Subcutaneous abdominal adipose tissue (tissue), 5 donors: ENCODE measurements at regions not wholly inside any gene's neighbourhood (a gene's known extent, or its start where the extent isn't known, plus 50 kb on each side); places are given as distances from the start of the nearest gene placed in this dataset.

ENCODE experiments used
- H3K27ac ChIP-seq: one replicate; pipeline ENCODE4 v1.7.0; 2013; ENCODE audit warnings: low read depth, mild to moderate bottlenecking, inconsistent platforms, low read length, moderate library complexity
- H3K27me3 ChIP-seq, 5 donors: one replicate each; pipeline ENCODE4 v1.7.0; 2013; ENCODE audit warnings: low read length in 5 of 5, inconsistent platforms in 1 of 5; ENCODE audit not compliant: control insufficient read depth in 5 of 5, insufficient read depth in 4 of 5
- H3K36me3 ChIP-seq, 5 donors: one replicate each; pipeline ENCODE4 v1.7.0; 2013; ENCODE audit warnings: low read length in 5 of 5; ENCODE audit not compliant: control insufficient read depth in 5 of 5, insufficient read depth in 5 of 5
- H3K4me1 ChIP-seq, 5 donors: one replicate each; pipeline ENCODE4 v1.7.0; 2013; ENCODE audit warnings: low read length in 5 of 5, mild to moderate bottlenecking in 3 of 5, moderate library complexity in 1 of 5; ENCODE audit not compliant: control insufficient read depth in 5 of 5, insufficient read depth in 5 of 5
- H3K4me3 ChIP-seq, 5 donors: one replicate each; pipeline ENCODE4 v1.7.0; 2013; ENCODE audit warnings: low read length in 5 of 5, low read depth in 1 of 5
- H3K9ac ChIP-seq, 5 donors: one replicate each; pipeline ENCODE4 v1.7.0; 2013; ENCODE audit warnings: low read length in 5 of 5, mild to moderate bottlenecking in 4 of 5, moderate library complexity in 3 of 5
- H3K9me3 ChIP-seq, 5 donors: one replicate each; pipeline ENCODE4 v1.7.0; 2013; ENCODE audit warnings: low read length in 5 of 5; ENCODE audit not compliant: control insufficient read depth in 5 of 5
- donor health status: healthy.
- donor health status: healthy.
- donor health status: healthy.
- donor health status: healthy.
- donor health status: healthy.

DNA sequence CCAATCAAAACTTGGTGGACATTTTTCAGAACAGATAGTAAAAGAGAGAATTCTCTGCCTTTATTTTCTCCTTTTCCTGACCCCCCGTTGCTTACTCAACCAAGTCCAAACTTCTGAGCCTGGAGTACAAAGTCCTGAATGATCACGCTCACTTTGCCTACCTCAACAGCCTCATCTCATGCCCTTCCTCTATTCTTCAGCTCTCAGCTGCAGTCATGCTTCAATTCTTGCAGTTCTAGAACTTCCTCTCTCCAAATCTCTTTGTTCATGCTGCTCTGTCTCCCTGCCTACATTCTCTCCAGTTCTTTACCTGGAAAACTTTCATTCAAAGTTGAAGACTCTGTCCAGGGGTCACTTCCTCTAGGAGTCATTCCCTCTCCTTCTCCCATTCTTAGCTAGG, 398.5 kb upstream of the SLC24A2 start:
- H3K4me3 ChIP-seq = no peak overlapping the region
- no peaks in the 10 kb centered on the region for H3K4me1 ChIP-seq

DNA sequence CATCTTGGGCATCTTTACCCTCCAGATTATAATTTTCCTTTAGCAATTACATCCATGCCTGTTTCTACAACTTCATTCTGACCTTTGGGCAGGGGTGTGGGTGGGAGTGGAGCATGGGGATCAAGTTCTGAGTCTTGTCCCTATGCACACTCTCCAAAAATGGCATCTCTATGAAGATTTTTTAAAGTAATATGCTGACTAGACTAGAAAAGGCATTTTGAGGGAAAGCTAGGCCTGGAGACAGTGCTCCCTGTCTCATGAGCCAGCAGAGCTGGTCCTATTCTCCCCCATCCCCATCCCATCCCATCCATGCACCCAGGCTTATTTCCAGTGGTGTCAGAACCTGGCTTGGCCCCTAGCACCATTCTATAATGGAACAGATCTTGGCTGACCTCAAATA, 398.0 kb upstream of the SLC24A2 start:
- Histone ChIP-seq H3K27me3 (peaks cover 0 to 5% (median 0%) of the 10 kb centered on the region in 5 donors), H3K36me3 (no peaks in the 10 kb centered on the region), H3K4me3 (no peak overlapping the region), H3K9ac (no peak overlapping the region), H3K27ac (no peak overlapping the region), H3K9me3 (peaks cover 0 to 2% (median 0%) of the 10 kb centered on the region in 5 donors), H3K4me1 (no peaks in the 10 kb centered on the region)

More for the DNA sequence above, 398.5 kb upstream of the SLC24A2 start:
- H3K9me3 ChIP-seq = peaks cover 0 to 2% (median 0%) of the 10 kb centered on the region in 5 donors
- H3K36me3 ChIP-seq = no peaks in the 10 kb centered on the region
- peaks cover 0 to 5% (median 0%) of the 10 kb centered on the region in 5 donors for H3K27me3 ChIP-seq
- no peak overlapping the region for H3K27ac ChIP-seq
- H3K9ac ChIP-seq = no peak overlapping the region

DNA sequence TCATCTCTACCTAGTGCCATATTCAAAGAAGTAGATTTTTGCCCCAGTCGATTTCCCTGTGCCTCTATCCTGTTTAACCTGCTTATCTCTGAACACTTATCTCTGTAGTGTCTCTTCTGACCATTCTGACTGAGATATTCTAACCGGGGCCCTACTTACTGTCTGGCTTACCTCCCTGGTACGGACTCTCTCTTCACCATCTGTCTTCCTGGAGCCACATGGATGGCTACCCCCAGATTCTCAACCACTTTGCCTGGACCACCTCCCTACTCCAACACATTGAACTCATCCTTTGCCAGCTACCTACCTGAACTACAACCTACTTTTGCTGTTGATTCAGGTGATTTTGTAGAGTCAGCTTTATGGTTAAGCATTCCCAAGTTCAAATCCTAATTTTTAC, 397.4 kb upstream of the SLC24A2 start:
- Histone ChIP-seq H3K4me3 (no peak overlapping the region), H3K4me1 (no peaks in the 10 kb centered on the region), H3K9me3 (peaks cover 0 to 2% (median 0%) of the 10 kb centered on the region in 5 donors), H3K36me3 (no peaks in the 10 kb centered on the region), H3K9ac (no peak overlapping the region), H3K27ac (no peak overlapping the region), H3K27me3 (peaks cover 0 to 5% (median 0%) of the 10 kb centered on the region in 5 donors)

DNA sequence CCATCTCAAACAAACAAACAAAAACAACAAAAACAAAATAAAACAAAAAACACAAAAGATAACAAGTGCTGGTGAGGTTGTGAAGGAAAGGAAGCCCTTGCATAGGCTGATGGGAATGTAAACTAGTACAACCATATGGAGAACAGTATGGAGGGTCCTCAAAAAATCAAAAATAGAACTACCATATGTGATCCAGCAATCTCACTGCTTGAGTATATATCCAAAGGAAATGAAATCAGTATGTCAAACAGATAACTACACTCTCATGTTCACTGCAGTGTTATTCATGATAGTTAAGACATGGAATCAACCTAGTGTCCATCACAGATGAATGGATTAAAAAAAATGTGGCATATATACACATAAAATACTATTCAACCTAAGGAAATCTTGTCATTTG, 395.7 kb upstream of the SLC24A2 start:
- H3K27ac ChIP-seq = no peak overlapping the region
- no peaks in the 10 kb centered on the region for H3K4me1 ChIP-seq
- H3K36me3 ChIP-seq = no peaks in the 10 kb centered on the region
- H3K9ac ChIP-seq = no peak overlapping the region
- H3K4me3 ChIP-seq = no peak overlapping the region
- peaks cover 0 to 2% (median 0%) of the 10 kb centered on the region in 5 donors for H3K27me3 ChIP-seq
- H3K9me3 ChIP-seq = peaks cover 0 to 2% (median 0%) of the 10 kb centered on the region in 5 donors

DNA sequence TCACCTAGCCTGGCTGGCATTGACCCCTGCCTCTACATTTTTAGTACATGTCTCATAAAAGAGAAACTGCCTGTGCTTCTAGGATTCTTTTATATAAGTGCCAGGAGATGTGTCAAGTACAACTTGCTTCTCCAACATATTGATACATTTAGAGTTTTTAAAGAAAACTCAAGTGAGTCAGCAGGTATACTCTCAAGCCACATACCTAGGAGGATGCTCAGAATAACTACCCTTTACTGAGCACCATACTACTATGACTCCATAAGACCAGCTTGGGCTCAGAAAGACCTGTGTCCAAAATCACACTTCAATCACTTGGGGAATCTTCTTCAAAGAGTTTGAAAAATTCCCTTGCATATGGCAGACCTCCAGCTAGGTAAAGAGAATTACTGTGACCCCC, 389.8 kb upstream of the SLC24A2 start:
- no peak overlapping the region for H3K4me3 ChIP-seq
- no peak overlapping the region for H3K27ac ChIP-seq
- no peaks in the 10 kb centered on the region for H3K4me1 ChIP-seq
- H3K9me3 ChIP-seq = peaks cover 0 to 4% (median 0%) of the 10 kb centered on the region in 5 donors
- H3K9ac ChIP-seq = no peak overlapping the region
- peaks cover 0 to 2% (median 0%) of the 10 kb centered on the region in 5 donors for H3K27me3 ChIP-seq
- no peaks in the 10 kb centered on the region for H3K36me3 ChIP-seq

DNA sequence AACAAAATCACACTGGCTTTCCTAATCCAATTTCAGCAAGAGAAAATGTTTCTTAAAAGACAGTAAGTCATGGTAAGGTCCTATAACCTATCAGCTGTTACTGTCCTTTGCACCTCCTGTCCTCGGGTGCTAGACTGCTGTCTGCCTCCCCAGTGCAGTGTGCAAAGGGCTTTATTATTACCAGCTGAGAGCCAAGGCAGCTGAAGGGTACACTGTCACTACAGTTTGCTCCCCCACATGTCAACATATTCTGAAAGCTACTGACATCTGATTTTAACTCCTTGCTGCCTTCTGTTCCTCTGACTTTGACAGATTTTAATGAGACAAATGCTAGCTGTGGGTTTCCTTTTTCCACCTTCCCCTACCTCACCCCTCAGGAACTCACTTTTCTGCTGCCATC, 389.4 kb upstream of the SLC24A2 start:
- Histone ChIP-seq H3K36me3 (no peaks in the 10 kb centered on the region), H3K4me1 (no peaks in the 10 kb centered on the region), H3K4me3 (no peak overlapping the region), H3K9me3 (peaks cover 0 to 4% (median 0%) of the 10 kb centered on the region in 5 donors), H3K9ac (no peak overlapping the region), H3K27ac (no peak overlapping the region), H3K27me3 (peaks cover 0 to 2% (median 0%) of the 10 kb centered on the region in 5 donors)

DNA sequence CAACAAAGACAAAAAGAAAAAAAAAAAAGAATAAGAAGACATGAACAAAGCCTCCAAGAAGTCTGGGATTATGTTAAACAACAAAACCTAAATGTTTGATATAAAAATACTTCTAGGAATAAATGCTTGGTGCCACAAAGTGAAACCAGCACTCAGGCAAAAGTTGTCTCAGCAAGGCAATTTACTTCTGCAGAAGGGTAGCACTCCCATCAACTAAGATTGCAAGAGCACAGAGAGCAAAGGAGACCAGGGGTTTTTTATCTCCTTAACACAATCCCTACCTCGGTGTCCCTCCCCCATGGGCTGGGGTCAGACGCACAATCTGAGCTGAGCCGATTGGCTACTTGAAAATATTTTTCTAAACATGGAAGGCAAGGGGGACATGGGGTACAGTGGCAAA, 381.3 kb upstream of the SLC24A2 start:
- no peaks in the 10 kb centered on the region for H3K4me1 ChIP-seq
- no peaks in the 10 kb centered on the region for H3K36me3 ChIP-seq
- H3K9ac ChIP-seq = no peak overlapping the region
- no peaks in the 10 kb centered on the region for H3K27me3 ChIP-seq
- H3K9me3 ChIP-seq = peaks cover 2 to 38% (median 24%) of the 10 kb centered on the region in 5 donors
- H3K27ac ChIP-seq = no peak overlapping the region
- no peak overlapping the region for H3K4me3 ChIP-seq

DNA sequence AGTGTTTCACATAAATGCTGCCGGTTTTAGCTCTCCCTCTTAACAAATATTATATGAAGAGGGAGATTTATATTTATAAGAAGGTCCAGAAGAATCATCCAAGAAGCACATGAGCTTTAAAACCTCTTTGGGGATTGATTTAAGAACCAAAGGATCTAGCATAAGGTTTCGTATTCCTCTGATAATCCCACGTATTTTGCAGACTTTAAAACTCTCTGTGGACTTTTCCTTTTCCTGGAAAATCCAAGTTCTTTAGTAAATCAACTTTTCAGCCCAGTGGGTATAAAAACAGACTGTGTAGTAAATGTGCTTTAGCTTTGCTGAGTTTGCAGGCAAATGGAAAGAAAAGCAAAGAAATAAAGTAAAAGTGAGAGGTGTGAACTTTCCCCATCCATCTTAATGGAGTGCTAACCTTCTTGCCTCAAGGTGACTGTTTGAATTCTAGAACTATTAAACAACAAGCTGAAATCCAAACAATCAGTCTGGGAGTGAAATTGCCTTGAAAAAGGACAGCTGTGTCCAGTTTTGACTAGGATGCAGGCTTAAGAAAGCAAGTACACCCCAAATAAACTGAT, 363.4 kb upstream of the SLC24A2 start:
- H3K9ac ChIP-seq = no peak overlapping the region
- no peaks in the 10 kb centered on the region for H3K27me3 ChIP-seq
- no peak overlapping the region for H3K4me3 ChIP-seq
- no peak overlapping the region for H3K27ac ChIP-seq
- H3K36me3 ChIP-seq = no peaks in the 10 kb centered on the region
- peaks cover 0 to 5% (median 0%) of the 10 kb centered on the region in 5 donors for H3K4me1 ChIP-seq
- H3K9me3 ChIP-seq = no peaks in the 10 kb centered on the region

DNA sequence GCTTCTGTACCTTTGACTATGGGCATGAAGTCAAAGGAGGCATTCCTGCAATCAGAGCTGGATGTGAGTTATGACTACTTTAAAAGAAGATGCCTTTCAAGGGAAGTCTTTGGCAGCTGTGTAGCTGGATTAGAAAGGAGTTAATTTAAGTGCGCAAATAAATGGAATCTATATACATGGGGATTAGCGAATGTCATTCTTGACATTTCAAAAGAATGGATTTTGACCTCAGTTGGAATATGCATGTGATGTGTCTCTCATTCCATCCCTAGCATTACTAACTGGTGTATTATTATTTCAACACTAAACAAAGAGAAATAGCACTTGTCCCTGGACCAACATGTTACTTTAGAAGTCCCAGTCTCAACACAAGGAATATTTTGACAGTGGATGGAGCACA, 359.6 kb upstream of the SLC24A2 start:
- Histone ChIP-seq H3K27ac (no peak overlapping the region), H3K27me3 (no peaks in the 10 kb centered on the region), H3K9ac (no peak overlapping the region), H3K4me1 (peaks cover 0 to 5% (median 0%) of the 10 kb centered on the region in 5 donors), H3K9me3 (no peaks in the 10 kb centered on the region), H3K4me3 (no peak overlapping the region), H3K36me3 (no peaks in the 10 kb centered on the region)

DNA sequence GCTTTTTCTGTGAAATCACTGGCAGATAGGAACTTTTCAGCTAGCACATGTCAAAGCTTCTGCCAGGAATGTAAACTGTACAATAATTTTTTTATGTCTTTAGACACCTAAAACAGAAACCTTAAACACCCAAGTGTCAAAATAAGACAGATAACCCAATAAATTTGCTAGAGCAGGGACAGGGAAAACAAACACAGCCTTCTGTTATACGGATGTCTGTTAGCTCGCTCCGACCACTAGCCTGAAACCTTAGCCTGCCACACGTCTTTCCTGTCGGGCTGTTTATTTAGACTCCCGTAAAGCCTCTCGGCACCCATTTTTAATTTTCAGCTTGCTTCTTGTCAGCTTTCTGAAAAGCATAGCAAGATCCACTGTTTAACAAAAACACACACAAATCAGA, 355.4 kb upstream of the SLC24A2 start:
- no peak overlapping the region for H3K27ac ChIP-seq
- no peak overlapping the region for H3K9ac ChIP-seq
- H3K27me3 ChIP-seq = no peaks in the 10 kb centered on the region
- H3K4me1 ChIP-seq = peaks cover 0 to 5% (median 0%) of the 10 kb centered on the region in 5 donors
- H3K36me3 ChIP-seq = no peaks in the 10 kb centered on the region
- H3K9me3 ChIP-seq = no peaks in the 10 kb centered on the region
- no peak overlapping the region for H3K4me3 ChIP-seq
